ENCODE measurements at regions not wholly inside any gene's neighbourhood (a gene's known extent, or its start where the extent isn't known, plus 50 kb on each side); places are given as distances from the start of the nearest gene placed in this dataset.

DNA sequence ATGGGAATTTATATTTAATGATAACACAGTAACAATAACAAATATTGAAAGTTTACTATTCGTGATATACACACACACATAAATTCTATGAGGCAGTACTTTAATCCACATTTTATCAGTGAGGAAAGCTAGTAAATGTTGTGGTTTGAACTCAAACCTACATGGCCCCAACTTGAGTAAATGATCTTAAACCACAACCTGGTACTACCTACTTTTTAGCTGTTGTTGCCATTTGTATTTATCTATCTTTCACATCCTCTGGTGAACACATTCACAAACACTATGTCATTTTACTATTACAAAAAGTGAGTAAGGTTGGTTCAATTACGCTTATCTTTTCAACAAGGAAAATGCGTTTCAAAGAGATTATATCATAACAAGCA lies 186.1 kb downstream of the SMC2 start:
- peak overlapping the region; percentile 68 for H3K27ac ChIP-seq (ENCODE audit: low read length)
- no peaks in the 10 kb centered on the region for H3K9me2 ChIP-seq (replicated peaks; ENCODE audit: low read length)
- H3K9me3 ChIP-seq (ENCODE audit: low read length) = no peaks in the 10 kb centered on the region
- H3K4me1 ChIP-seq (ENCODE audit: insufficient read depth, low read length) = peaks cover 3% of the 10 kb centered on the region; the same call in 1 of the 2 replicates
- no TSS peak for BruUV-seq (replicated peaks)
- ChIA-PET POLR2A (ENCODE audit: unreplicated experiment) (interaction anchor here (0.5 kb wide), 1 partner anchor 104 kb away, joined by 3 read pairs; no protein-coding TSS in a partner anchor), CTCF (no interaction called here)
- 0 out of 2 replicates have a peak overlapping the region, but pooled peaks have one; percentile 12 for H3K9ac ChIP-seq (ENCODE audit: low read length)
- H3K27me3 ChIP-seq (ENCODE audit: low read length) = no peaks in the 10 kb centered on the region
- DNase-seq (peak; percentile 45), ATAC-seq (peak; percentile 70)
- H3K79me2 ChIP-seq (ENCODE audit: low read length) = no peaks in the 10 kb centered on the region
- TF ChIP-seq EZH2phosphoT487 (IDR thresholded peaks at IDR 0.05; ENCODE audit: borderline replicate concordance, low read length) (no peak), EZH2 (IDR thresholded peaks at IDR 0.05; ENCODE audit: low read length, unreplicated experiment) (no peak)
- TF ChIP-seq, protein P1, sequence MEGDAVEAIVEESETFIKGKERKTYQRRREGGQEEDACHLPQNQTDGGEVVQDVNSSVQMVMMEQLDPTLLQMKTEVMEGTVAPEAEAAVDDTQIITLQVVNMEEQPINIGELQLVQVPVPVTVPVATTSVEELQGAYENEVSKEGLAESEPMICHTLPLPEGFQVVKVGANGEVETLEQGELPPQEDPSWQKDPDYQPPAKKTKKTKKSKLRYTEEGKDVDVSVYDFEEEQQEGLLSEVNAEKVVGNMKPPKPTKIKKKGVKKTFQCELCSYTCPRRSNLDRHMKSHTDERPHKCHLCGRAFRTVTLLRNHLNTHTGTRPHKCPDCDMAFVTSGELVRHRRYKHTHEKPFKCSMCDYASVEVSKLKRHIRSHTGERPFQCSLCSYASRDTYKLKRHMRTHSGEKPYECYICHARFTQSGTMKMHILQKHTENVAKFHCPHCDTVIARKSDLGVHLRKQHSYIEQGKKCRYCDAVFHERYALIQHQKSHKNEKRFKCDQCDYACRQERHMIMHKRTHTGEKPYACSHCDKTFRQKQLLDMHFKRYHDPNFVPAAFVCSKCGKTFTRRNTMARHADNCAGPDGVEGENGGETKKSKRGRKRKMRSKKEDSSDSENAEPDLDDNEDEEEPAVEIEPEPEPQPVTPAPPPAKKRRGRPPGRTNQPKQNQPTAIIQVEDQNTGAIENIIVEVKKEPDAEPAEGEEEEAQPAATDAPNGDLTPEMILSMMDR (conservative IDR thresholded peaks at IDR 0.05; ENCODE audit: low read depth, low read length) = no peak
- H4K20me1 ChIP-seq (ENCODE audit: low read length) = no peaks in the 10 kb centered on the region
- H2AFZ ChIP-seq (ENCODE audit: low read length) = no peak overlapping the region
- H3K4me3 ChIP-seq (ENCODE audit: low read length) = no peak overlapping the region
- H3K4me2 ChIP-seq (ENCODE audit: low read length) = peak overlapping the region; percentile 15; the same call in 1 of the 2 replicates
- no peaks in the 10 kb centered on the region for H3F3A ChIP-seq (ENCODE audit: low read length, unreplicated experiment)
- intact Hi-C loops (cut with micrococcal nuclease) = loop anchor here (5.0 kb wide), 1 partner anchor 107 kb away; no protein-coding TSS in a partner anchor
- no peaks in the 10 kb centered on the region for H3K36me3 ChIP-seq (ENCODE audit: low read depth, low read length)

DNA sequence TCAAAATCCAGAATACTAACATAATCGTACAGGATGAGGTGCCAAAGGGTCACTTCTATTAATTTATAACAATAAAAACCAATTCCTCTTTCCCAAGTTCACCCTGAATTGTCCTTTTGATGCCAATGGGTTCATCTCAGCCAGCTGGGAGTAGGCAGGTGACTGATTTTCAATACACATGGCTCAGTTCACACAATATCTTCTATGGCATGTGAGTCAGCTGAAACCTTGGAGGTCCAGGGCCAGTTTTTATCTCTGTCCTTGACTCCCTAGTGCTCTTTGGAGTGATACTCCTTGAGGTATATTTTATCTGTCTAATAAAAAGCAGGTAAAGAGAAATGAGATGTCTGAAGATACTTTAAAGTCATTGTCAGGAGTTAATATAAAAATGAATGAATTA lies 186.6 kb downstream of the SMC2 start:
- H3K79me2 ChIP-seq (ENCODE audit: low read length) = no peaks in the 10 kb centered on the region
- intact Hi-C loops (cut with micrococcal nuclease) = loop anchor here (5.0 kb wide), 1 partner anchor 107 kb away; no protein-coding TSS in a partner anchor
- no peak for DNase-seq

DNA sequence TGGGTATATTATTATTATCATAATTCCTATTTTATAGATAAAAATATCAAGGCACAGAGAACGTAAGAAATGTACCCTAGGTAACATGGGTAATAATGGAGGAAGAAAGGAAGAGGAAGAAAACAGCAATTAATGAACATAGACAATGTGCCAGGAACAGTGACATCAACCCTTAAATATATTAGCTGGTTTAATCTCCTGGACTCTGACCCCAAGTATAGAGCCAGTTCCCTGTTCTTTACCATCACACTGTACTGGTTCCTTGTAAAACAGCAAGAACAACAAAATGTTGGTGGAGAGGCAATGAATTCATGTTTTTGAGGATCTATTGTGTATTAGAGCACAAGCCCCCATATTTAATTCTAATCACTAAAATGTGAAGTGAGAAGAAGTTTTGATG lies 192.1 kb downstream of the SMC2 start:
- H3K9me3 ChIP-seq (ENCODE audit: low read length) = no peaks in the 10 kb centered on the region
- peak overlapping the region; percentile 87 for H3K27ac ChIP-seq (ENCODE audit: low read length)
- H3K4me3 ChIP-seq (ENCODE audit: low read length) = no peak overlapping the region
- CTCF ChIA-PET = no interaction called here
- peaks cover 9% of the 10 kb centered on the region for H3K4me1 ChIP-seq (ENCODE audit: insufficient read depth, low read length)
- no peaks in the 10 kb centered on the region for H4K20me1 ChIP-seq (ENCODE audit: low read length)
- intact Hi-C loops (cut with micrococcal nuclease) = no loop called here
- H3K4me2 ChIP-seq (ENCODE audit: low read length) = no peak overlapping the region
- BruUV-seq (replicated peaks) = no TSS peak
- POLR2A ChIA-PET (ENCODE audit: unreplicated experiment) = no interaction called here
- no peaks in the 10 kb centered on the region for H3K79me2 ChIP-seq (ENCODE audit: low read length)
- H3F3A ChIP-seq (ENCODE audit: low read length, unreplicated experiment) = no peaks in the 10 kb centered on the region
- no peak for DNase-seq
- no peaks in the 10 kb centered on the region for H3K36me3 ChIP-seq (ENCODE audit: low read depth, low read length)
- H3K27me3 ChIP-seq (ENCODE audit: low read length) = no peaks in the 10 kb centered on the region
- no peak for ATAC-seq
- no peak overlapping the region for H3K9ac ChIP-seq (ENCODE audit: low read length)
- no peaks in the 10 kb centered on the region for H3K9me2 ChIP-seq (replicated peaks; ENCODE audit: low read length)
- TF ChIP-seq EZH2phosphoT487 (IDR thresholded peaks at IDR 0.05; ENCODE audit: borderline replicate concordance, low read length) = no peak
- TF ChIP-seq EZH2 (IDR thresholded peaks at IDR 0.05; ENCODE audit: low read length, unreplicated experiment) = no peak
- TF ChIP-seq, protein P1 (conservative IDR thresholded peaks at IDR 0.05; ENCODE audit: low read depth, low read length) = no peak
- no peak overlapping the region for H2AFZ ChIP-seq (ENCODE audit: low read length)

More for the DNA sequence above, 186.6 kb downstream of the SMC2 start:
- Histone ChIP-seq H3K36me3 (ENCODE audit: low read depth, low read length) (no peaks in the 10 kb centered on the region), H3K27me3 (ENCODE audit: low read length) (no peaks in the 10 kb centered on the region), H3K4me2 (ENCODE audit: low read length) (peak overlapping the region; percentile 15; the same call in 1 of the 2 replicates), H3K27ac (ENCODE audit: low read length) (peak overlapping the region; percentile 68), H3K4me3 (ENCODE audit: low read length) (no peak overlapping the region), H3K9me2 (replicated peaks; ENCODE audit: low read length) (no peaks in the 10 kb centered on the region), H2AFZ (ENCODE audit: low read length) (no peak overlapping the region), H3K4me1 (ENCODE audit: insufficient read depth, low read length) (peaks cover 3% of the 10 kb centered on the region; the same call in 1 of the 2 replicates), H3K9ac (ENCODE audit: low read length) (0 out of 2 replicates have a peak overlapping the region, but pooled peaks have one; percentile 12), H4K20me1 (ENCODE audit: low read length) (no peaks in the 10 kb centered on the region), H3K9me3 (ENCODE audit: low read length) (no peaks in the 10 kb centered on the region), H3F3A (ENCODE audit: low read length, unreplicated experiment) (no peaks in the 10 kb centered on the region)
- ChIA-PET CTCF (no interaction called here), POLR2A (ENCODE audit: unreplicated experiment) (interaction anchor here (0.5 kb wide), 1 partner anchor 104 kb away, joined by 3 read pairs; no protein-coding TSS in a partner anchor)
- TF ChIP-seq EZH2 (IDR thresholded peaks at IDR 0.05; ENCODE audit: low read length, unreplicated experiment) (no peak), EZH2phosphoT487 (IDR thresholded peaks at IDR 0.05; ENCODE audit: borderline replicate concordance, low read length) (no peak)
- TF ChIP-seq, protein P1 (conservative IDR thresholded peaks at IDR 0.05; ENCODE audit: low read depth, low read length) = no peak
- no TSS peak for BruUV-seq (replicated peaks)
- ATAC-seq = no peak

Data from PC-3 (cell line).